SK-N-DZ (cell line): ENCODE measurements at regions not wholly inside any gene's neighbourhood (a gene's known extent, or its start where the extent isn't known, plus 50 kb on each side); places are given as distances from the start of the nearest gene placed in this dataset.

ENCODE experiments used
- DNase-seq: peaks from one replicate; pipeline ENCODE4 v3.0.0-alpha.2; 2015; ENCODE audit warnings: low spot score

GRCh38 chr11:71311176-71311925 lies 59.0 kb upstream of the SHANK2 start:
- DNase-seq = no peak

- no peak for DNase-seq
These were observed 57.8 kb upstream of the SHANK2 start for GRCh38 chr11:71310184-71310583.

GRCh38 chr11:71309611-71310010 lies 57.2 kb upstream of the SHANK2 start:
- no peak for DNase-seq

GRCh38 chr11:71309181-71309580 lies 56.8 kb upstream of the SHANK2 start:
- no peak for DNase-seq

GRCh38 chr11:71307811-71308645 lies 55.7 kb upstream of the SHANK2 start:
- DNase-seq = no peak

- DNase-seq = no peak
These were observed 53.2 kb upstream of the SHANK2 start for GRCh38 chr11:71305451-71306125.

- no peak for DNase-seq
These were observed 52.7 kb upstream of the SHANK2 start for GRCh38 chr11:71305041-71305440.

- DNase-seq = no peak
These were observed 52.1 kb upstream of the SHANK2 start for GRCh38 chr11:71304491-71304890.

- DNase-seq = no peak
These were observed 51.7 kb upstream of the SHANK2 start for GRCh38 chr11:71304045-71304444.

- DNase-seq = no peak
These were observed 50.5 kb upstream of the SHANK2 start for GRCh38 chr11:71302911-71303310.

GRCh38 chr11:71302534-71302909 lies 50.1 kb upstream of the SHANK2 start:
- DNase-seq = no peak
